Suprapubic skin (tissue), 4 donors: ENCODE measurements at regions not wholly inside any gene's neighbourhood (a gene's known extent, or its start where the extent isn't known, plus 50 kb on each side); places are given as distances from the start of the nearest gene placed in this dataset.
"Not testable (repeated sequence)": the region's sequence is repeated elsewhere in the genome, so short reads cannot be mapped to it uniquely, and the experiment has no call there.

ENCODE experiments used
- CTCF ChIP-seq, 2 donors: fragments of 200-600 bp in 1 of 2; fragments of 450-650 bp in 1 of 2; sonication (generic) in 1 of 2; IDR thresholded peaks; one replicate each; pipeline ENCODE4 v1.5.1; 2016 to 2019; ENCODE audit warnings: antibody characterized with exemption in 2 of 2, mild to moderate bottlenecking in 1 of 2, moderate library complexity in 1 of 2
- POLR2A ChIP-seq, 2 donors: fragments of 450-650 bp; IDR thresholded peaks; one replicate each; pipeline ENCODE4 v1.6.1; 2017; ENCODE audit warnings: antibody characterized with exemption in 2 of 2, mild to moderate bottlenecking in 2 of 2, moderate library complexity in 2 of 2
- POLR2AphosphoS5 ChIP-seq, 3 donors: sonication (generic); formaldehyde crosslinking; IDR thresholded peaks; one replicate each; pipeline ENCODE4 v1.6.1; 2017; ENCODE audit warnings: antibody characterized with exemption in 3 of 3

GRCh38 chr5:88622890-88623289 lies 260.1 kb downstream of the MEF2C start:
- not testable (repeated sequence) for TF ChIP-seq POLR2A, CTCF, POLR2AphosphoS5 (IDR thresholded peaks at IDR 0.05)
